Epithelial cell of proximal tubule (primary cell): ENCODE measurements at regions not wholly inside any gene's neighbourhood (a gene's known extent, or its start where the extent isn't known, plus 50 kb on each side); places are given as distances from the start of the nearest gene placed in this dataset.

Source experiments
- DNase-seq: peaks from one replicate; pipeline ENCODE4 v3.0.0-alpha.2; 2011; ENCODE audit warnings: low read depth
- H3K4me3 ChIP-seq: 2 replicates; pipeline ENCODE4 v1.5.1; 2011; ENCODE audit warnings: low read depth, mild to moderate bottlenecking, low read length
- TF ChIP-seq, protein P1 (sequence below): conservative IDR thresholded peaks from 2 replicates; pipeline ENCODE4 v1.5.1; 2012; ENCODE audit warnings: low read depth, mild to moderate bottlenecking, low read length

DNA sequence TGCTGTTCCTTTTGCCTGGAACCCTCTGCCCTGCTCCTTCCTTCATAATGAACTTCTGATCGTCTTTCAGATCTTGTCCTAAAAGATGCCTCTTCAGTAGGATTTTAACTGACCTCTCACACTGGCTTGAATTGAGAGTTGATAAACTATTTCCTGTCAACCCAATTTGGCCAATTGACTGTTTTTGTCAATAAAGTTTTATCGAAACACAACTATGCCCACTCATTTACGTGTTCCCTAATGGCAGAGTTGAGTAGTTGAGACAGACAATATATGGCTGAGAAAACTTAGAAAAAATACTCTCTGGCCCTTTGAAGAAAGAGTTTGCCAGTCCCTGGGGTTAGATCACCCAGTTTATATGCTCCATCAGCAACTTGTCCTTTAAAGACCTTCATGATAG lies 171.7 kb upstream of the TBX3 start:
- H3K4me3 ChIP-seq, result no peak overlapping the region
- no peak for DNase-seq
- TF ChIP-seq, protein P1, sequence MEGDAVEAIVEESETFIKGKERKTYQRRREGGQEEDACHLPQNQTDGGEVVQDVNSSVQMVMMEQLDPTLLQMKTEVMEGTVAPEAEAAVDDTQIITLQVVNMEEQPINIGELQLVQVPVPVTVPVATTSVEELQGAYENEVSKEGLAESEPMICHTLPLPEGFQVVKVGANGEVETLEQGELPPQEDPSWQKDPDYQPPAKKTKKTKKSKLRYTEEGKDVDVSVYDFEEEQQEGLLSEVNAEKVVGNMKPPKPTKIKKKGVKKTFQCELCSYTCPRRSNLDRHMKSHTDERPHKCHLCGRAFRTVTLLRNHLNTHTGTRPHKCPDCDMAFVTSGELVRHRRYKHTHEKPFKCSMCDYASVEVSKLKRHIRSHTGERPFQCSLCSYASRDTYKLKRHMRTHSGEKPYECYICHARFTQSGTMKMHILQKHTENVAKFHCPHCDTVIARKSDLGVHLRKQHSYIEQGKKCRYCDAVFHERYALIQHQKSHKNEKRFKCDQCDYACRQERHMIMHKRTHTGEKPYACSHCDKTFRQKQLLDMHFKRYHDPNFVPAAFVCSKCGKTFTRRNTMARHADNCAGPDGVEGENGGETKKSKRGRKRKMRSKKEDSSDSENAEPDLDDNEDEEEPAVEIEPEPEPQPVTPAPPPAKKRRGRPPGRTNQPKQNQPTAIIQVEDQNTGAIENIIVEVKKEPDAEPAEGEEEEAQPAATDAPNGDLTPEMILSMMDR, result no peak

DNA sequence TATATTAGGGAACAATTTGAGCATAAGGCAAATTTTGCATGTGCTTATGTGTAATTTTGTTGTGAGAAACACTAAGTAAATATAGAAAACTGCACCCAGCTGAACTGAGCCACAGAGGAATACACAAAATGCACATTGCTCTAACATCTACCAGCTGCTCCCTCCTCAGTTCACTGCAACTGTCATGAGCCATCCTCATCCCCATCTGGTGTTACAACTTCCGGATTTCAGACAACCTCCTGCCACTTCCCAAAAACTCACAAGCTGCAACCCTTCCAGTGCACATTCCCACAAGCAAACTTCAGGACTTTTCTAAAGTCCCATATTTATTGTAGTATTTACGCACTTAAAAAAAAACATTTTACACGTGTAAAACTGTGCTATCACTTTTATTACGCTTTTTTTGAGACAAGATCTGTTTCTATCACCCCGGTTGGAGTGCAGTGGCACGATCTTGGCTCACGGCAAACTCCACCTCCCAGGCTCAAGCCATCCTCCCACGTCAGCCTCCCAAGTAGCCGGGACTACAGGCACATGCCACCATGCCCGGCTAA lies 169.1 kb upstream of the TBX3 start:
- TF ChIP-seq, protein P1, result no peak
- no peak for DNase-seq
- H3K4me3 ChIP-seq, result no peak overlapping the region

DNA sequence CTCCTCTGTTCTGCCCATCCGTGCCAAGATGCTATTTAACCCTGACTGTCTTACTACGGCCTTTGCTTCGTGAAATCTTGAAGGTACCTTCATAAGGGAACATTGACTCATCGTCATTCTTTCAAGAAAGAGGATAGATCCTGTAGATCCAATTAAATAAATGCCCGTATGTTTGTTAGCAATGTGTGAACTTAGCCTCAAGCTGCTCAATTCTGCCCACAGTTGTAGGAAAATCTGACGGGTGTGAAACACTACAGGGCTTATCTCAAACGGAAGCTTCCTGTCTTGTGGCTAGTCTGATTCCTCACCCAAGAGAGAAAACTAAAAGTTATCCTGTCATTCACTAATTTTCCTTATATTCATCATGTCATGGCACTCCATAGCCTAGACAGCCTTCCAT lies 168.0 kb upstream of the TBX3 start:
- H3K4me3 ChIP-seq, result no peak overlapping the region
- TF ChIP-seq, protein P1, result no peak
- DNase-seq, result no peak

DNA sequence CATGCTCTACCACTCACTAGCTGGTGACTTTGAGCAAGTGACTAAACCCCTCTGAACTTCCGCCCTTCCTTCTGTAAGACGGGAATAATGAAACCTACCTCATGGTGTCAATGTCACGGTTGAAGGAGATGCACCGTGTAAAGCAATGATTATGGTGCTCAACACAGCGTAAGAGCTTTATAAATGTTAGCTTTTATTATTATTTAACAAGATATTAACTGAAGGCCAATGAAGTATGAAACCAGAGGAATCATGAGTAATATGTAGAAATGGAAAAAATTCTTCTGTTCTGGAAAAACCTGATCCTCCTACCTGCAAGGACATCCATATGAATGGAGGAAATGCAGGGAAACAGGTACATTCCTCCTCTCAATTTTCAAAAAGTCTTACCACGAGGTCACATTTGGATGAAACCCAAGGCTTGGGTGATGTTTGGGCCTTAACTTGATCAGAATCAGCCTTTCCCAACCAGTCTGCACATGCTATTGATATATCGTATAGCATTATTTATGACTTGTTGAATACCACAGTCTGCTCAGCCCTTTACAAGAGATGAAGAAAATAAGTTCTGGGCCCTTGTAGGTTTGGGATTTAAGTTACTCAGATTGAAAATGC lies 166.8 kb upstream of the TBX3 start:
- DNase-seq, result no peak
- TF ChIP-seq, protein P1, result no peak
- no peak overlapping the region for H3K4me3 ChIP-seq

DNA sequence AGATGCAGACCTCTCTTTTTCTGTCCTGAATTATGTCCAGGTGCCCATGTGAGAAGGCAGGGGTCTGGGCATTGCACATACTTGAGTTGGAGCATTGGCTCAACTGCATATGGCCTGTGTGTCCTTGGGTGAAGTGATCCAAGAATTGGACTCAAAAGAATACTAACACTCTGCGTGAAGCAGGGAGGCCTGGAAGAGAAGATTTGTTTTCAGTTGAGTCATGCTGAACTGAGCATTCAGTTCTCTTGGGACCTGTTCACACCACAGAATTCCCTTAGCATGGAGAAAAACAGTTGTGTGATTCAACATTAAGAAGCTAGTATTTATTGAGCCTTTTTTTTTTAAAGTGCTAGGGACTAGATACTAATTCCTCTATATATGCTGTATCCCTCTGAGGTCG lies 164.7 kb upstream of the TBX3 start:
- no peak overlapping the region for H3K4me3 ChIP-seq
- DNase-seq, result no peak
- TF ChIP-seq, protein P1, result no peak

DNA sequence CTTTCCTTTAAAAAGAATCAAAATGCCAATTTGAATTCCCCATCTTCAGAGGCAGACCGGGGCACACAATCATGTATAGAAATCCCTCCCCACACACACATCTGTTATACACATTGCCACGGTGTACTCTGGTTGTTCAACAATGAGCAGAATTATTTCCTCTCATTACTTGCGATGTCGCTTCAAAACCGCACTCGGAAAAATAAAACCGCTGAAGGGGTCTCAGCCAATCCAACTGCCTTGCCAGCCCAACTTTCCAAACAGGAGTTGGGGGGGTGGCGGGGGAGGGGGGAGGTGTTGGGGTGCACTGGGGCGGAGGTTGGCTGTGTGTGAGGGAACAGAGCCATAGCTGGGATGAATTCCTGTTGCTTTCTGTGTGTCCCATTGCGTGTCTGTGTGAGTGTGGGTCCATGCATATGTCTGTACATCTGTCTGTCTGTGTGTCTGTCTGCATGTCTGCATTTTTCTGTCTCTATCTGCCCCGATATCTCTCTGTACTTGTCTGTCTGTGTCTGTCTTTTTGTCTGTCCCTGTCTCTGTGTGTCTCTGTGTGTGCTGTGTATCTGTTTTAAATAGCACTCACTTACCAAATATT lies 163.6 kb upstream of the TBX3 start:
- TF ChIP-seq, protein P1, result no peak
- no peak overlapping the region for H3K4me3 ChIP-seq
- no peak for DNase-seq

- TF ChIP-seq, protein P1, result no peak
- DNase-seq, result no peak
- H3K4me3 ChIP-seq, result no peak overlapping the region
These were observed 162.8 kb upstream of the TBX3 start for GRCh38 chr12:114846771-114847170.
